ENCODE measurements at regions not wholly inside any gene's neighbourhood (a gene's known extent, or its start where the extent isn't known, plus 50 kb on each side); places are given as distances from the start of the nearest gene placed in this dataset.

GRCh38 chr1:209041927-209042326 is 541.6 kb upstream of the CAMK1G start (continued):
- TF ChIP-seq ZNF248 (tag by site-specific recombination; IDR thresholded peaks at IDR 0.05) (no peak), REPIN1 (tag by site-specific recombination; IDR thresholded peaks at IDR 0.05; ENCODE audit: low read depth) (no peak), KLF16 (tag by site-specific recombination; IDR thresholded peaks at IDR 0.05) (no peak), ZFP37 (tag by site-specific recombination; IDR thresholded peaks at IDR 0.05) (no peak)

GRCh38 chr1:209042413-209042812 is 541.1 kb upstream of the CAMK1G start:
- ChIA-PET POLR2A (no interaction called here), CTCF (no interaction called here)
- no peaks in the 10 kb centered on the region for H3K4me1 ChIP-seq (ENCODE audit: control insufficient read depth, insufficient read depth, low read length)
- H3K27ac ChIP-seq (ENCODE audit: extremely low read depth, low read depth, low read length), result no peak overlapping the region
- H3K4me3 ChIP-seq (ENCODE audit: low read depth, low read length), result no peak overlapping the region
- H3K9me3 ChIP-seq (ENCODE audit: control insufficient read depth, insufficient read depth, low read depth, low read length), result no peaks in the 10 kb centered on the region
- H3K36me3 ChIP-seq (ENCODE audit: control insufficient read depth in 2 of 2, insufficient read depth in 1 of 2, low read length in 2 of 2), result no peaks in the 10 kb centered on the region
- TF ChIP-seq MEIS1 (CRISPR knock-in tag; IDR thresholded peaks at IDR 0.05; ENCODE audit: borderline replicate concordance), result no peak
- TF ChIP-seq IKZF3 (tag by site-specific recombination; IDR thresholded peaks at IDR 0.05), result no peak
- no peak for TF ChIP-seq ZNF354C (tag by site-specific recombination; IDR thresholded peaks at IDR 0.05; ENCODE audit: borderline replicate concordance, low read depth)
- TF ChIP-seq REPIN1 (tag by site-specific recombination; IDR thresholded peaks at IDR 0.05; ENCODE audit: low read depth), result no peak
- no peak for TF ChIP-seq ZNF174 (tag by site-specific recombination; IDR thresholded peaks at IDR 0.05)
- no peak for TF ChIP-seq ZNF138 (tag by site-specific recombination; IDR thresholded peaks at IDR 0.05; ENCODE audit: borderline replicate concordance)
- no peak for TF ChIP-seq ZNF292 (tag by site-specific recombination; IDR thresholded peaks at IDR 0.05; ENCODE audit: borderline replicate concordance, low read depth)
- no peak for TF ChIP-seq KLF10 (tag by site-specific recombination; IDR thresholded peaks at IDR 0.05)
- TF ChIP-seq ZNF362 (tag by site-specific recombination; IDR thresholded peaks at IDR 0.05), result no peak

GRCh38 chr1:209045331-209046057 is 538.0 kb upstream of the CAMK1G start:
- TF ChIP-seq SCRT2 (tag by site-specific recombination; IDR thresholded peaks at IDR 0.05) (peak; percentile 76), ZNF184 (tag by site-specific recombination; IDR thresholded peaks at IDR 0.05) (0 out of 2 replicates have a peak, but pooled peaks have one; percentile 14), ZEB2 (tag by site-specific recombination; IDR thresholded peaks at IDR 0.05) (0 out of 2 replicates have a peak, but pooled peaks have one; percentile 19), ZNF169 (tag by site-specific recombination; IDR thresholded peaks at IDR 0.05) (no peak), ZNF692 (tag by site-specific recombination; IDR thresholded peaks at IDR 0.05) (0 out of 2 replicates have a peak, but pooled peaks have one; percentile 25), PRDM6 (tag by site-specific recombination; IDR thresholded peaks at IDR 0.05) (0 out of 2 replicates have a peak, but pooled peaks have one; percentile 24)
- CTCF ChIA-PET, result interaction anchor here (0.7 kb wide), 1 partner anchor 14 kb away, joined by 3 read pairs; no protein-coding TSS in a partner anchor

More at GRCh38 chr1:209045331-209046057, 538.0 kb upstream of the CAMK1G start:
- Histone ChIP-seq H3K4me1 (ENCODE audit: control insufficient read depth, insufficient read depth, low read length) (no peaks in the 10 kb centered on the region), H3K36me3 (ENCODE audit: control insufficient read depth in 2 of 2, insufficient read depth in 1 of 2, low read length in 2 of 2) (no peaks in the 10 kb centered on the region), H3K9me3 (ENCODE audit: control insufficient read depth, insufficient read depth, low read depth, low read length) (no peaks in the 10 kb centered on the region), H3K4me3 (ENCODE audit: low read depth, low read length) (no peak overlapping the region), H3K27ac (ENCODE audit: extremely low read depth, low read depth, low read length) (no peak overlapping the region)
- POLR2A ChIA-PET, result no interaction called here
